Germinal center (tissue), 1 donor: ENCODE measurements at regions not wholly inside any gene's neighbourhood (a gene's known extent, or its start where the extent isn't known, plus 50 kb on each side); places are given as distances from the start of the nearest gene placed in this dataset.
"Not testable (repeated sequence)": the region's sequence is repeated elsewhere in the genome, so short reads cannot be mapped to it uniquely, and the experiment has no call there.

Experiments used
- DNase-seq: peaks from one replicate; pipeline ENCODE4 v3.0.0; 2012; ENCODE audit warnings: mixed read lengths, low spot score

DNA sequence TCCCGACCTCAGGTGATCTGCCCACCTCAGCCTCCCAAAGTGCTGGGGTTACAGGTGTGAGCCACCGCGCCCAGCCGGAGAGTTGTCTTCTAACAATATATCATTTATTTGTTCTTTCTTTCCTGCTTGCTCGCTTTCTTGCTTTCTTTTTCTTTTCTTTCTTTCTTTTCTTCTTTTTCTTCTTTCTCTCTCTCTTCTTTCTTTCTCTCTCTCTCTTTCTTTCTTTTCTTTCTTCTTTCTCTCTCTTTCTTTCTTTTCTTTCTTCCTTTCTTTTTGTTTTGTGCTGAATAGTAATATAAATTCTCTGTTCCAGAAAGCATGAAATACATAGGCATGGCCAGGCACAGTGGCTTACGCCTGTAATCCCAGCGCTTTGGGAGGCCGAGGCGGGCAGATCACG is 73.5 kb upstream of the ZNF644 start:
- DNase-seq, result not testable (repeated sequence)

DNA sequence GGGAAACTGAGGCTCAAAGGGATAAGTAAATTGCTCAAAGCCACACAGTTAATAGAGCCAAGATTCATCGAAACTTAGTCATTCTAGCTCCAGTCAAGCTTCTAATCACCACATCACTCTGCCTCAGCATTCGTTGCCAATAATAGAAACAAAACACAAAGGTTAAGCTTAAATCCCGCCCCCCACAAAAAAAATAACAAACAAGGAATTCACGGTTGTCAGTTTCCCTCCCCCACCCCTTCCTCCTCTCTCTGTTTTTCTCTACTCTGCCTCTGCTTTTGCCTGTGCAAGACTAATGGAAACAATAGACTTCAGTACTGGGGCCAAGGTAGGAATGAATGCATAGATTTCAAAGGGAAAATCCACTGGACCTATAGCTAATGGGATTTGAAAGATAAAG is 70.7 kb upstream of the ZNF644 start:
- DNase-seq, result no peak

DNA sequence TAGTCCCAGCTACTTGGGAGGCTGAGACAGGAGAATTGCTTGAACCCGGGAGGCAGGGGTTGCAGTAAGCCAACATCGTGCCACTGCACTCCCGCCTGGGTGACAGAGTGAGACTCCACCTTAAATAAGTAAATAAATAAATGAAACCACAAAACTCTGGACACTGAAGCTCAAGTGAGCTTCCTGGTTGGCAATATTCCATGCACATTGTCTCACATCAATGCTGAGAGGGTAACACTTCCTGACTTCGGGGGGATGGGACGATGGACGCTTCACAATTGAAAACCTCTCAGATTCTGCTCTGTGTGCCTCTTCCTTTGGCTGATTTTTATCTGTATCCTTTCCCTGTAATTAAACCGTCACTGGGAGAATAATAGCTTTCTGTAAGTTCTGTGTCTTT is 70.0 kb upstream of the ZNF644 start:
- DNase-seq, result no peak

DNA sequence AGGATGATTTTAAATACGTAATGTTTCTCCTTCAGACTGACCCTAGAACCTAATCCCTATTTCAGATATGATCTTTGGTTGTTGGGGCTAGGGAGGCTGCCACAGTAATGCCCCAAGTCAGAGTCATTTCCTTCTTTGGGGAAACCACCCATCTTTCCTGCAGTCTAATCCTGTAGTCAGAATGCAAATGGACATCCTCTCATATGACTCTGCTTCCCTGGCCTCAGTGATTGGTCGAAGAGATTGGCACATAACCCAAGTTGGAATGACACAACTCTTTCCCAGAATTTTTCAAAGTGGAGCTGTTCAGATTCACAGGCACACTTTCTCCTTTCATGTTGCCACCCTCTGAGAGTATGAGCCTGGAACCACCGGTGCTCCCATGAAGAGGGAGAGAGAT is 58.8 kb upstream of the ZNF644 start:
- no peak for DNase-seq

- DNase-seq, result no peak
Measured at GRCh38 chr1:91078859-91079258, 57.0 kb upstream of the ZNF644 start.

- no peak for DNase-seq
Measured at GRCh38 chr1:91076834-91077233, 55.0 kb upstream of the ZNF644 start.

DNA sequence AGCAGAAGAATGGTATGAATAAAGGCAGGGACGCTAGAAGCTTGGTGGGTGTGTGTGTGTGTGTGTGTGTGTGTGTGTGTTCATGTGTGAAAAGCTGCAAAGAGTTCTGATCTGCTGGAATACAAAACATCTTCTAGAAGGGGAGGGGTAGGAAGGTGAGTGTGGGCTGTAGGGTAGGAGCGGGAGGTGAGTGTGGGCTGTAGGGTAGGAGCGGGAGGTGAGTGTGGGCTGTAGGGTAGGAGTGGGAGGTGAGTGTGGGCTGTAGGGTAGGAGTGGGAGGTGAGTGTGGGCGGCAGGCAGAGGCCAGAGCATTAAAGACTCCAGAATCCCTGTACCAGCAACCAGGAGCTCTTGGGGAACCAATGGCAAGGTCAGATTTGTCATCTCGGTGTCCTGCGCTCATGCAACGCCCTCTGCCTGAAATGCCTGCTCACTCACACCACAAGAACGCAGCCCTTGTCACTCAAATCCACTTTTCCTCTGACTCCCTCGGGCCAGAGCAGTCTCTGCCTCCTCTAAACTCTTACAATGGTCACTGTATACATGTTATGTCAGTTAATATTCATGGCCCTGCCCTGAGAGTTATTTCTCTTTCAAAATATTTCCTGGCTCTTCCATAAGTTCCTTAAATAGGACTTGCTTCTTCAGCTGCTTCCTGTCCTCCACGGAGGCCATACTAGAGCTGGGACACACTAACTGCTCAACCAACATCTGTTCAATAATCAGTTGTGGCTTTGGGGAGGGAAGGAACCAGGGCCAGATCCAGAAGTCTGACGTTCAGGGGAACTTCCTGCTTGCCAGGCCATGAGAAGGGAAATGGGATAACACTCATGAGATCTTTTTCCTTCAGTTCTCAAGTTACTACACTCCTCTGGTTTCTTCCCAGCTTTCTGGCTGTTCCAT is 53.6 kb upstream of the ZNF644 start:
- no peak for DNase-seq

GRCh38 chr1:91073299-91073698 is 51.5 kb upstream of the ZNF644 start:
- DNase-seq, result no peak

- no peak for DNase-seq
Measured at GRCh38 chr1:91071838-91072237, 50.0 kb upstream of the ZNF644 start.
